Subcutaneous abdominal adipose tissue (tissue), 5 donors: ENCODE measurements at regions not wholly inside any gene's neighbourhood (a gene's known extent, or its start where the extent isn't known, plus 50 kb on each side); places are given as distances from the start of the nearest gene placed in this dataset.

Experiments used
- H3K27ac ChIP-seq: one replicate; pipeline ENCODE4 v1.7.0; 2013; ENCODE audit warnings: low read depth, mild to moderate bottlenecking, inconsistent platforms, low read length, moderate library complexity
- H3K27me3 ChIP-seq, 5 donors: one replicate each; pipeline ENCODE4 v1.7.0; 2013; ENCODE audit warnings: low read length in 5 of 5, inconsistent platforms in 1 of 5; ENCODE audit not compliant: control insufficient read depth in 5 of 5, insufficient read depth in 4 of 5
- H3K36me3 ChIP-seq, 5 donors: one replicate each; pipeline ENCODE4 v1.7.0; 2013; ENCODE audit warnings: low read length in 5 of 5; ENCODE audit not compliant: control insufficient read depth in 5 of 5, insufficient read depth in 5 of 5
- H3K4me1 ChIP-seq, 5 donors: one replicate each; pipeline ENCODE4 v1.7.0; 2013; ENCODE audit warnings: low read length in 5 of 5, mild to moderate bottlenecking in 3 of 5, moderate library complexity in 1 of 5; ENCODE audit not compliant: control insufficient read depth in 5 of 5, insufficient read depth in 5 of 5
- H3K4me3 ChIP-seq, 5 donors: one replicate each; pipeline ENCODE4 v1.7.0; 2013; ENCODE audit warnings: low read length in 5 of 5, low read depth in 1 of 5
- H3K9ac ChIP-seq, 5 donors: one replicate each; pipeline ENCODE4 v1.7.0; 2013; ENCODE audit warnings: low read length in 5 of 5, mild to moderate bottlenecking in 4 of 5, moderate library complexity in 3 of 5
- H3K9me3 ChIP-seq, 5 donors: one replicate each; pipeline ENCODE4 v1.7.0; 2013; ENCODE audit warnings: low read length in 5 of 5; ENCODE audit not compliant: control insufficient read depth in 5 of 5
- donor health status: healthy.
- donor health status: healthy.
- donor health status: healthy.
- donor health status: healthy.
- donor health status: healthy.

DNA sequence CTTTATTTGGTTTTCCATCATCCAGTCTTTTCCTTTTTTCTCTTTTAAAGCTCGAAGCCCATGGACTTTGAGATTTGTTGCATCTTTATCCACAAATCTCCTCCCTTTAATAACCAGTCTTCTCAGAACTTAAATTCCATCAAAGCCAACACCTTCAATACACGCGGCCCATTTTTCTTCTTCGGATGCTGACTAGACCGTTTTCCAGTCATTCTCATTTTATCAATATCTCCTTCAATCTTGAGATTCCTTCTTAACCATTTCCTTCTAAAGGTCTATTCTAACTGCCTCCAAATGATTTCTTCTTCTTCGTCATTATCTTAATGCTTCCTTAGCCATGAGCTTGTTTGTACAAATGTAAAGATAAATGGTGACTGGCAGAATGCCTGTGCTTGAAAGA, 173.5 kb downstream of the BAMBI start:
- Histone ChIP-seq H3K4me3 (no peak overlapping the region), H3K9ac (no peak overlapping the region), H3K27me3 (peaks cover 0 to 5% (median 0%) of the 10 kb centered on the region in 5 donors), H3K9me3 (no peaks in the 10 kb centered on the region), H3K4me1 (peaks cover 0 to 7% (median 5%) of the 10 kb centered on the region in 5 donors), H3K27ac (no peak overlapping the region), H3K36me3 (no peaks in the 10 kb centered on the region)

GRCh38 chr10:28853195-28853594, 175.9 kb downstream of the BAMBI start:
- no peaks in the 10 kb centered on the region for H3K9me3 ChIP-seq
- H3K36me3 ChIP-seq, result no peaks in the 10 kb centered on the region
- H3K27me3 ChIP-seq, result peaks cover 0 to 5% (median 0%) of the 10 kb centered on the region in 5 donors
- H3K4me1 ChIP-seq, result peaks cover 0 to 7% (median 5%) of the 10 kb centered on the region in 5 donors
- no peak overlapping the region for H3K4me3 ChIP-seq
- no peak overlapping the region for H3K27ac ChIP-seq
- no peak overlapping the region for H3K9ac ChIP-seq

DNA sequence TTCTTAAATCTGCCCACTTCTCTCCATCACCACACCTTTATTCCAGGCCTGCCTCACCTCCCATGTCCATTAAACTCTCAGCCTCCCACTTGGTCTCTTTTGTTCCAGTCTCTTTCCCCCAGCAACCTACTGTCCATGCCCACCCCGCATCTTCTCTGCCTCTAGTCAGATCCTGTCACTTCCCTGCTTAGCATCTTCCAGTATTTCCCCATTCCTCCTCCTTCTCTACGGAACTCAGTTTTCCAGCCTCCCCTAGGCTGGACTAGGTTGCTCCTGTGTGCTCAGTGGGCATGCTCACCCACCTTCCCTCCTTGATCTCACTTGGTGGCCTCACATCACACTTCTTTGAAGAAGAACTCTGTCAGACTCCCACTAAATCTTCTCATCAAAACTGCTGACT, 179.8 kb downstream of the BAMBI start:
- Histone ChIP-seq H3K4me3 (no peak overlapping the region), H3K36me3 (no peaks in the 10 kb centered on the region), H3K9me3 (no peaks in the 10 kb centered on the region), H3K4me1 (peaks cover 0 to 7% (median 5%) of the 10 kb centered on the region in 5 donors), H3K9ac (no peak overlapping the region), H3K27ac (no peak overlapping the region), H3K27me3 (peaks cover 0 to 5% (median 0%) of the 10 kb centered on the region in 5 donors)

DNA sequence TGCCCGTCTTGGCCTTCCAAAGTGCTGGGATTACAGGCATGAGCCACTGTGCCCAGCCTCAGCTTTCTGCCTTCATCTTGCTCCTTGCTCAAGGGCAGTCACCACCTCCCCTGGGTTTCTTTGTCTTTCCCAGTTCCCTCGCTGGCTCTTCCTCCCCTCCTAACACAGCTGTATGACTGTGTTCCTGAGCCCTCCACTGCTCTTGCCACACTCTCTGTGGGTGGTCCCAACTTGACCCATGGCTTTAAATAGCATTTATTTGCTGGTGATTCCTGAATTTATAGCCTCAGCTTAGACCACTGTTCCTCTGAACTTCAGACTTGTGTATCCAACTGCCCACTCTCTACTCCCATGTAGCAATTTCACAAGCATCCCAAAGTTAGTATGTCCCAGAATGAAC, 181.3 kb downstream of the BAMBI start:
- H3K9ac ChIP-seq, result no peak overlapping the region
- peaks cover 0 to 2% (median 0%) of the 10 kb centered on the region in 5 donors for H3K27me3 ChIP-seq
- no peak overlapping the region for H3K27ac ChIP-seq
- no peaks in the 10 kb centered on the region for H3K36me3 ChIP-seq
- H3K4me1 ChIP-seq, result no peaks in the 10 kb centered on the region
- H3K4me3 ChIP-seq, result no peak overlapping the region
- no peaks in the 10 kb centered on the region for H3K9me3 ChIP-seq

DNA sequence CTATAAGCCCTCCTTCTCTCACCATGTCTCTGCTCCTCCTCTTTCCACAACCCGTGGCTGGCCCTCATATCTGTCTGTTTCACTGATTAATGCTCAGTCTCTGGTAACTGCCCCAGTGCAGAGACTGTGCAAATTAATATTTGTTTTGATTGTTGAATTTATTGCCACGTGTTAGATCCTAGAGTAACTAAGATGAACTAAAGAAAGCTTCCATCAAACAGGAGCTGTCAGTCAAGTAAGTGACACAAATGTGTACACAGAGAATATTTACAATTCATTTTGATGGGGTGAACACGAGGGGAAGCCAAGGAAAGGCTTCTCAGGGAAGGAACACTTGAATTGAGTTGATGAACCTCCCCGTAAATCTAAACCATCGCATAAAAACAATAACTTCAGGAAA, 182.5 kb downstream of the BAMBI start:
- H3K27ac ChIP-seq, result no peak overlapping the region
- no peaks in the 10 kb centered on the region for H3K27me3 ChIP-seq
- no peaks in the 10 kb centered on the region for H3K9me3 ChIP-seq
- H3K9ac ChIP-seq, result no peak overlapping the region
- no peaks in the 10 kb centered on the region for H3K36me3 ChIP-seq
- H3K4me1 ChIP-seq, result no peaks in the 10 kb centered on the region
- H3K4me3 ChIP-seq, result no peak overlapping the region

DNA sequence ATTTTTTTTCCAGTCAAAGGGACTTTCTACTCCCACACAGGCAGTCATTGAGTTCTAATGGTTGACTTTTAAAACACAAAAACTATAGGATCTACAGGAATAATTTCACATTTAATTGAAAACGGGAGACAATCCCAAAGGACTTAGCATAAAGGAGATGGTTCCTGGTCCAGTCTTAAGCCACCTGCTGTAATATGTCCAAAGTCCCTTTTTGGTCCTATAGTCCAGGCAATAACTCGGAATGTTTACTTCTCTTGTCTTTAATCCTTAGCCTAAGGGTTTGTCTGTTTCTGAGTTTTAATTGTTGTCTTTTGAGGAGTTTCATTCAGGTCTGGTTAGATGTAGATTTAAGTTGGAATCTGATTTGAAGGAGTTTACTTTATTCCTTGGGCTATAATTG, 184.9 kb downstream of the BAMBI start:
- Histone ChIP-seq H3K36me3 (no peaks in the 10 kb centered on the region), H3K27me3 (no peaks in the 10 kb centered on the region), H3K4me1 (peaks cover 0 to 7% (median 0%) of the 10 kb centered on the region in 5 donors), H3K27ac (no peak overlapping the region), H3K9me3 (no peaks in the 10 kb centered on the region), H3K4me3 (no peak overlapping the region), H3K9ac (no peak overlapping the region)

DNA sequence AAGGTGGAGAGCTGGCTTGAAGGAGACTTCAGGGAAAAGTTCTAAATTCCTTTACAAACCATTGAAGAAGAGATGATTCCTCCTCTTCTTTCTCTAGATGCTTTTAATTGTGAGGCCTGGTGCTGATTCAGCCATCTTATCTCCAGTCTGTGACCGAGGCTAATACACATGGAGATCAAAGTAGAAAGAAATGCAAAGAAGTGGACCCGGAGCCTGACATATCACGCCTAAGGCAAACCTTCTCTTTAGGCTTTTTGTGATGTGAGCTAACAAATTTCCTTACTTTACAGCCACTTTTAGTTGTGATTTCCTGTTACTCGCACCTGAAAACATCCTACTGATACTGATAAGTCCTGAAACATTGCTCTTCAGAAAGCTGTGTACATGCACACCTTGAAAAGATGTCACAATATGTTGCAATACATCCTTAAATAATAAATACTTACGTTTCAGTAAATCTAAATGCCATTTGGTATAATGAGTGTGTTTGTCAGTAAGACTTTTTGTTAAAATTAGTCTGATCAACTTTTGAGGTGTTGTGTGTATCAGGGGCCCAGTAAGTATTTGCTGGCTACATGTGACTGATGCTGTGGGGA, 192.4 kb downstream of the BAMBI start:
- Histone ChIP-seq H3K9ac (no peak overlapping the region), H3K27me3 (no peaks in the 10 kb centered on the region), H3K4me1 (peaks cover 0 to 7% (median 0%) of the 10 kb centered on the region in 5 donors), H3K36me3 (no peaks in the 10 kb centered on the region), H3K27ac (no peak overlapping the region), H3K9me3 (no peaks in the 10 kb centered on the region), H3K4me3 (no peak overlapping the region)

GRCh38 chr10:28871665-28872064, 194.3 kb downstream of the BAMBI start:
- Histone ChIP-seq H3K36me3 (no peaks in the 10 kb centered on the region), H3K4me1 (peaks cover 0 to 6% (median 0%) of the 10 kb centered on the region in 5 donors), H3K27me3 (no peaks in the 10 kb centered on the region), H3K4me3 (no peak overlapping the region), H3K27ac (no peak overlapping the region), H3K9me3 (no peaks in the 10 kb centered on the region), H3K9ac (no peak overlapping the region)

DNA sequence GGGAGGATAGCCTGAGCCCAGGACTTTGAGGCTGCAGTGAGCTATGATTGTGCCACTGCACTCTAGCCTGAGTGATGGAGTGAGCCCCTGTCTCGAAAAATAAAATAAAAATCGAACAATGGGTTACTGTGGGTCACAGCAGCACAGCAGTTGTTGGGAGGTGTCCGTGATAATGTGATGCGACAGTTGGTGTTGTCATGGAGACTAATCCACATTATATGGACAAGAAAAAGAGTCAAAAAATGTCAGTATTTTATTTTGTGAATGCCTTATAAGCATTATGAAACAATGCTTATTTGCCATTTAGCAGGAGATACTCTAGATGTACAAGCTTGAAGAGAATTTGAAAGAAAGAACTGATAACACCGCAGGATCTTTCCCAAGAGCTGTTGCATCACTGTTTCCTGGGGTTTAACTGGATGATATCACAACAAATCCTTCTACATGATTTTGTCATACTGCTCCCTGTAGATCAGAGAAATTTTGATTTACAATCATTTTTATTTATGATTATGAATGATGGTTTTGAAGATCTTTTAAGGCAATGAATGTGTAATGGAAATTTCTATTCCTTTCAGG, 195.4 kb downstream of the BAMBI start:
- Histone ChIP-seq H3K9ac (no peak overlapping the region), H3K9me3 (no peaks in the 10 kb centered on the region), H3K36me3 (no peaks in the 10 kb centered on the region), H3K27me3 (no peaks in the 10 kb centered on the region), H3K4me3 (no peak overlapping the region), H3K27ac (no peak overlapping the region), H3K4me1 (no peaks in the 10 kb centered on the region)

- Histone ChIP-seq H3K27ac (no peak overlapping the region), H3K4me3 (no peak overlapping the region), H3K9ac (no peak overlapping the region), H3K36me3 (no peaks in the 10 kb centered on the region), H3K27me3 (no peaks in the 10 kb centered on the region), H3K4me1 (no peaks in the 10 kb centered on the region), H3K9me3 (no peaks in the 10 kb centered on the region)
These were observed 196.2 kb downstream of the BAMBI start for GRCh38 chr10:28873540-28873939.
